Colonic mucosa (tissue), 4 donors: ENCODE measurements at regions not wholly inside any gene's neighbourhood (a gene's known extent, or its start where the extent isn't known, plus 50 kb on each side); places are given as distances from the start of the nearest gene placed in this dataset.

ENCODE experiments used
- DNase-seq: peaks from one replicate; pipeline ENCODE4 v3.0.0-alpha.2; 2020
- H3K27ac ChIP-seq: fragments of 200-600 bp; one replicate; pipeline ENCODE4 v1.8.0; 2021
- H3K27me3 ChIP-seq: fragments of 200-600 bp; one replicate; pipeline ENCODE4 v1.8.0; 2021
- H3K36me3 ChIP-seq: fragments of 200-600 bp; one replicate; pipeline ENCODE4 v1.8.0; 2021
- H3K4me1 ChIP-seq: fragments of 200-600 bp; one replicate; pipeline ENCODE4 v1.8.0; 2021; ENCODE audit warnings: mild to moderate bottlenecking
- H3K4me3 ChIP-seq: fragments of 200-600 bp; one replicate; pipeline ENCODE4 v1.8.0; 2021
- H3K9ac ChIP-seq, 2 donors: one replicate each; pipeline ENCODE4 v1.7.0; 2013; ENCODE audit warnings: control low read depth in 2 of 2, low read depth in 2 of 2, low read length in 2 of 2
- H3K9me3 ChIP-seq: fragments of 200-600 bp; one replicate; pipeline ENCODE4 v1.8.0; 2021
- intact Hi-C: fragments of 100-400 bp; cut with DNase I; formaldehyde crosslinking; loops from one replicate; pipeline ENCODE4 v1.14.1; 2022
- TF ChIP-seq, protein P1 (sequence below): fragments of 200-600 bp; IDR thresholded peaks from one replicate; pipeline ENCODE4 v1.8.0; 2022; ENCODE audit warnings: antibody characterized with exemption, mild to moderate bottlenecking
- donor health status: healthy.
- donor health status: DM: no; HTN: no; CAD: no.
- donor health status: DM: no; HTN: no; CAD: no.

DNA sequence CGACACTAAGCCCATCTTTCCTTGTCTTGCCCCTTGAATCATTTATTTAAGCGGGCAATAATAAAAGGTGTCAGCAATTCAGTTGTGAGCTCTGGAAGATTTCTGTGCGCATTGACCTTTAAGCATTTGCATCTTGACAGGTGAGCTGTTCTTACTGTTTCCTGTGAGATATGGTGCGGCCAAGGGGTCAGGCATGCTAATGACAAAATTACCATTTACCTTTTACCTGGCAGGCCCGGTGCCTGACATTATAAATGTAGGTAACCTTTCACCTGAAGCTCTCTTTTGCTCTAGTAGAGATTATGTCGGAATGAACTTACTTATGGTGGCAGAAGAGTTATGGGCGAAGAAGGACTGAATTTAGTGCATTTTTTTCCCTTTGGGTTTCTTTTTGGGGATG is 89.3 kb upstream of the EEF1E1 start:
- Histone ChIP-seq H3K27me3 (no peaks in the 10 kb centered on the region), H3K9ac (no peak overlapping the region), H3K4me3 (no peak overlapping the region), H3K9me3 (no peaks in the 10 kb centered on the region), H3K4me1 (no peaks in the 10 kb centered on the region), H3K27ac (no peak overlapping the region), H3K36me3 (no peaks in the 10 kb centered on the region)
- intact Hi-C loops, result no loop called here
- TF ChIP-seq, protein P1, sequence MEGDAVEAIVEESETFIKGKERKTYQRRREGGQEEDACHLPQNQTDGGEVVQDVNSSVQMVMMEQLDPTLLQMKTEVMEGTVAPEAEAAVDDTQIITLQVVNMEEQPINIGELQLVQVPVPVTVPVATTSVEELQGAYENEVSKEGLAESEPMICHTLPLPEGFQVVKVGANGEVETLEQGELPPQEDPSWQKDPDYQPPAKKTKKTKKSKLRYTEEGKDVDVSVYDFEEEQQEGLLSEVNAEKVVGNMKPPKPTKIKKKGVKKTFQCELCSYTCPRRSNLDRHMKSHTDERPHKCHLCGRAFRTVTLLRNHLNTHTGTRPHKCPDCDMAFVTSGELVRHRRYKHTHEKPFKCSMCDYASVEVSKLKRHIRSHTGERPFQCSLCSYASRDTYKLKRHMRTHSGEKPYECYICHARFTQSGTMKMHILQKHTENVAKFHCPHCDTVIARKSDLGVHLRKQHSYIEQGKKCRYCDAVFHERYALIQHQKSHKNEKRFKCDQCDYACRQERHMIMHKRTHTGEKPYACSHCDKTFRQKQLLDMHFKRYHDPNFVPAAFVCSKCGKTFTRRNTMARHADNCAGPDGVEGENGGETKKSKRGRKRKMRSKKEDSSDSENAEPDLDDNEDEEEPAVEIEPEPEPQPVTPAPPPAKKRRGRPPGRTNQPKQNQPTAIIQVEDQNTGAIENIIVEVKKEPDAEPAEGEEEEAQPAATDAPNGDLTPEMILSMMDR, result no peak
- no peak for DNase-seq

DNA sequence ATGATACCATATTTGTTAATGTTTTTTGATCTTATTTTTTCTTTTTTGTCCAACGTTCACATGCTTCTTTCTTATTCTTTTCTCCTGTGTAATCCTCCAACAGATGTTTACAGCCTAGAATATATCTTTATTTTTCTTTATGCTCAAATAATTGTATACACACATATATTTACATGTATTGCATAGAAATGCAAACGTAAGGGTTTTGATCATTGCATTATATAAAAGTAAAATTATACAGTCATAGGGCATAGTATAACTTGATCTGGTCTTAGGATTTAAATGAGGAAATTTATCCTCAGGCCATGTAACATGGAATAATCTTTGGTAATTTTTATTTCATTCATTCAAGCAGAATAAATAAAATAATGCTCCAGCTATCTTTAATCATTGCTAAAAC is 84.9 kb upstream of the EEF1E1 start:
- Histone ChIP-seq H3K9me3 (no peaks in the 10 kb centered on the region), H3K27me3 (no peaks in the 10 kb centered on the region), H3K27ac (no peak overlapping the region), H3K36me3 (no peaks in the 10 kb centered on the region), H3K4me1 (no peaks in the 10 kb centered on the region), H3K4me3 (no peak overlapping the region), H3K9ac (no peak overlapping the region)
- DNase-seq, result no peak
- intact Hi-C loops, result no loop called here
- TF ChIP-seq, protein P1, result no peak

DNA sequence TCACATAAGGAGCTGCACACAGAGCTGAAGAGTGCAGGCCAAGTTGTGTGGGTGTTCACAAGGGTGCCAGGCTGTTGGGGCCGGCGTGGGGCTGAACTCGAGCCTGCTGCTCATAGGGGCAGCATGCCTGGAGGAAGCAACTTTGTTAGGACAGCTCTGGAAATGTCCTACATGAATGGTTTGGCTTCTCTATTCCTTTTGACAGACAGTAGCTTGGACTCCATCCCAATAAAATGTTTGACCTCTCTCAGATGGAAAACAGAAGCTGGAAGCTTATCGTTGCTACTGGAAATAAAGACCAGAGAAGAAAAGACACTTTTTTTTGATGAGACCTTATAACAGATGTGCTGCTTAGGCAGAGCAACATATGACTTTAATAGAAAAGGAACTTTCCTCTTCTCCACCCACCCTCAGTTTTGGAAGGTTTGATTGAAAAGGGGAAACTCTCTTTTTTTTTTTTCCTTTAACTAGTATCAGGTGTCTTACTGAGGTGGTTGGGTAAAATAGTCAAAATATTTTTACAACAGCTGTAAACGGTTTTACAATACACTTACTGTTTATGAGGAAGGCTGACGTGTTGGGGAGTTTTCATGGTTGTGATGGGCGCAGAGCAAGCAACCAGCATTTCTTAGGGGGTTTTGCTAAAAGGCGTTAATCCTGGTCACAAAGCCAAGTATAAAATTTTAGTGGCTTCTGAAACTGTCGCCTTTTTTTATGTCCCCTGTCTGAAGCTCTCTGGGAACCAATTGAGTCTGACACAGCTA is 80.7 kb upstream of the EEF1E1 start:
- DNase-seq, result no peak
- H3K9me3 ChIP-seq, result no peaks in the 10 kb centered on the region
- H3K4me1 ChIP-seq, result no peaks in the 10 kb centered on the region
- H3K9ac ChIP-seq, result no peak overlapping the region
- no peak overlapping the region for H3K4me3 ChIP-seq
- TF ChIP-seq, protein P1, result no peak
- intact Hi-C loops, result no loop called here
- no peaks in the 10 kb centered on the region for H3K36me3 ChIP-seq
- H3K27ac ChIP-seq, result no peak overlapping the region
- H3K27me3 ChIP-seq, result no peaks in the 10 kb centered on the region

DNA sequence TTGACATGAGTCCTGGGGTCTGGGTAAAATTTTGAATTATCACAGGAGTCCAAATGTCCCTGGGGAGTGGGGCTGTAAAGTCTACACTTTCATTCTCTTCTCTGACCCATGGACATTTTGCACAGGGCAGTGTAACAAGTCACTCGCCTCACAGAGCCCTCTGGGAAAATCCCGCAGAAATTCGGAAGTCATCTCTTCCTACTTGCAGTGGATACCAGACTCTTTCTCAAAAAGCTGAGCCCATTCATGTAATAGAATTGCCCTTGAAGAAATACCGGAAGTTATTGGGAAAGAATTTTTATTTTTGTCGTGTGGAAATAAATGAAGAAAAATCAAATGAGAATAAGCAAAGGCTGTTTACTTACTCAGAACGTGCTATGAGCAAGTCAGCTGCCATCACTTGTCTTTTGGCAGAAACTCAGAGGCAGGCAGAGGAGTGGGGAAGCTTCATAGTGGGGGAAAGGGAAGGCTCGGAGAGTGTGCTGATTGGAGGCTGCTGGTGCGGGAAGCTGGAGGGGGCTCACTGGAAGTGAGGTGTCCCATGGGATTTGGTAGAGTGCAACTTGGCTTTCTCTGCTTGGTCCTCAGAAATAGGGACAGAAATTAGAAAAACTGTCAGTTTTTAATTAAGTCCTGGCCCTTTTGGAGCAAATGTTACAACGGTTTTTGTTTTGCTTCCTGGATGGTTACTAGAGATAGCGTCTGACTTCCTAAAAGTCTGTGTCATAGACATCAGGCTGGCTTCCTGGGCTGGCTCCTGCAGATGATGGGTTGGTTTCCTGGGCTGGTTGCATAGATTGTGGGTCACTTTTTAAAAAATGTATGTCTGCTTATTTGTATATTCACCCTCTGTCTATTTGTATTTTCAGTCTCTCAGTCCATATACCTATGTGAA is 79.8 kb upstream of the EEF1E1 start:
- H3K27me3 ChIP-seq, result no peaks in the 10 kb centered on the region
- intact Hi-C loops, result no loop called here
- H3K4me1 ChIP-seq, result no peaks in the 10 kb centered on the region
- TF ChIP-seq, protein P1, result no peak
- no peak for DNase-seq
- no peak overlapping the region for H3K4me3 ChIP-seq
- no peaks in the 10 kb centered on the region for H3K9me3 ChIP-seq
- H3K36me3 ChIP-seq, result no peaks in the 10 kb centered on the region
- H3K27ac ChIP-seq, result no peak overlapping the region
- no peak overlapping the region for H3K9ac ChIP-seq

DNA sequence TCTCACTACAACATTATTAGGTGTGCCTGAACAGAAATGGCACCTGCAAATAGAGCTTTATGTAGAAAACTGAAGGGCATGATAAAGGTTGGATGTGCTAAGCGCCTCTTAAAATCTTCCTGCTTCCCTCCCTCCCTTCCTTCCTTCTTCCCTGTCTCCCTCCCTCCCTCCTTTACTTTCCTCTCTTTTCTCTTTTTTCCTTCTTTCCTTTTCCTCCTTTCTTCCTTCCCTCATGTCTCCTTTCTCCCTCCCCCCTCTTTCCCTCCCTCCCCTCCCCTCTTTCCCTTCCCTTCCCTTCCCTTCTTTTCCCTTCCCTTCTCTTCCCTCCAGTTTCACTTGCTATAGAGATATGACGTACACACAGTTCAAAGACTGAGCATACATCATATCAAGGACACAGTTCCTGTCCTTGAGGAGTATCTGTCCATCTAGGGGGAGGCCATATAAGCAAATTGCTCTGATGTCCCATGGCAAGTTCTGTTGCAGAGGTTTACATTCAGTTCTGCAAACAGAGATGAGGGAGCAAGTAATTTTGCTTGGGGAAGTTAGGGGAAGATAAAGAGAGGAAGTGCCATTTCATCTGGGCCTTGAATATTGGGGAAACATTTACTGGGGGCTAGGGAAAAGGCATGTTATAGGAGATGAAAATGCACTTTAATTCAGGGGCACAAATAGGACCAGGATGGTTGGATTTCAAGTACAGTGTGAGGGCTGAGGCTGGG is 79.0 kb upstream of the EEF1E1 start:
- Histone ChIP-seq H3K9ac (no peak overlapping the region), H3K9me3 (no peaks in the 10 kb centered on the region), H3K4me1 (no peaks in the 10 kb centered on the region), H3K27me3 (no peaks in the 10 kb centered on the region), H3K4me3 (no peak overlapping the region), H3K36me3 (no peaks in the 10 kb centered on the region), H3K27ac (no peak overlapping the region)
- no peak for DNase-seq
- intact Hi-C loops, result no loop called here
- TF ChIP-seq, protein P1, result no peak
